ENCODE measurements at regions not wholly inside any gene's neighbourhood (a gene's known extent, or its start where the extent isn't known, plus 50 kb on each side); places are given as distances from the start of the nearest gene placed in this dataset.

DNA sequence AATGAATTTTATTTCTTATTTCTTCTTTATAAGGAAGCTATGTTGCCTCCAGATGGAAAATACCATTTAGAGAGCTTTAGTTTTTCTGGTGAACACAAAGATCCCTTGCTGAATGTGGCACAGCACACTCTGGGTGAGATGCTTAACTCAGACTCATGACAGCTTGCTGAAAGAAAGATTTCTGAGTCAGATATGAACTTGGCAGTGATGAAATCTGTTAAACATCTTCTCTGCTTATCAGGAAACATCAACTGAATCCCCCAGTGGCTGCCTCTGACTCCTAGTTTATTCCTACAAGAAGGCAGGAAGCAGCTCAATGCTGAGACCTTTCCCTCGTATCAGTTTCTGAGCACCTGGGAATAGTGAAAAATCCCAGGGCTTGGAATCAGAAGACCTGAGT lies 162.8 kb downstream of the OSR1 start:
- TF ChIP-seq ZNF596 (tag by site-specific recombination; IDR thresholded peaks at IDR 0.05) (no peak), YY1 (tag by site-specific recombination; IDR thresholded peaks at IDR 0.05) (no peak), ZNF211 (tag by site-specific recombination; IDR thresholded peaks at IDR 0.05; ENCODE audit: low read depth) (no peak), SP3 (tag by site-specific recombination; IDR thresholded peaks at IDR 0.05) (no peak)
- TF ChIP-seq, protein P1, sequence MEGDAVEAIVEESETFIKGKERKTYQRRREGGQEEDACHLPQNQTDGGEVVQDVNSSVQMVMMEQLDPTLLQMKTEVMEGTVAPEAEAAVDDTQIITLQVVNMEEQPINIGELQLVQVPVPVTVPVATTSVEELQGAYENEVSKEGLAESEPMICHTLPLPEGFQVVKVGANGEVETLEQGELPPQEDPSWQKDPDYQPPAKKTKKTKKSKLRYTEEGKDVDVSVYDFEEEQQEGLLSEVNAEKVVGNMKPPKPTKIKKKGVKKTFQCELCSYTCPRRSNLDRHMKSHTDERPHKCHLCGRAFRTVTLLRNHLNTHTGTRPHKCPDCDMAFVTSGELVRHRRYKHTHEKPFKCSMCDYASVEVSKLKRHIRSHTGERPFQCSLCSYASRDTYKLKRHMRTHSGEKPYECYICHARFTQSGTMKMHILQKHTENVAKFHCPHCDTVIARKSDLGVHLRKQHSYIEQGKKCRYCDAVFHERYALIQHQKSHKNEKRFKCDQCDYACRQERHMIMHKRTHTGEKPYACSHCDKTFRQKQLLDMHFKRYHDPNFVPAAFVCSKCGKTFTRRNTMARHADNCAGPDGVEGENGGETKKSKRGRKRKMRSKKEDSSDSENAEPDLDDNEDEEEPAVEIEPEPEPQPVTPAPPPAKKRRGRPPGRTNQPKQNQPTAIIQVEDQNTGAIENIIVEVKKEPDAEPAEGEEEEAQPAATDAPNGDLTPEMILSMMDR (tag by site-specific recombination; IDR thresholded peaks at IDR 0.05), result no peak
- TF ChIP-seq, protein P2, sequence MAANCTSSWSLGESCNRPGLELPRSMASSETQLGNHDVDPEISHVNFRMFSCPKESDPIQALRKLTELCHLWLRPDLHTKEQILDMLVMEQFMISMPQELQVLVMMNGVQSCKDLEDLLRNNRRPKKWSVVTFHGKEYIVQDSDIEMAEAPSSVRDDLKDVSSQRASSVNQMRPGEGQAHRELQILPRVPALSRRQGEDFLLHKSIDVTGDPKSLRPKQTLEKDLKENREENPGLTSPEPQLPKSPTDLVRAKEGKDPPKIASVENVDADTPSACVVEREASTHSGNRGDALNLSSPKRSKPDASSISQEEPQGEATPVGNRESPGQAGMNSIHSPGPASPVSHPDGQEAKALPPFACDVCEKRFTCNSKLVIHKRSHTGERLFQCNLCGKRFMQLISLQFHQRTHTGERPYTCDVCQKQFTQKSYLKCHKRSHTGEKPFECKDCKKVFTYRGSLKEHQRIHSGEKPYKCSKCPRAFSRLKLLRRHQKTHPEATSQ (tag by site-specific recombination; IDR thresholded peaks at IDR 0.05), result no peak
- TF ChIP-seq, protein P3, sequence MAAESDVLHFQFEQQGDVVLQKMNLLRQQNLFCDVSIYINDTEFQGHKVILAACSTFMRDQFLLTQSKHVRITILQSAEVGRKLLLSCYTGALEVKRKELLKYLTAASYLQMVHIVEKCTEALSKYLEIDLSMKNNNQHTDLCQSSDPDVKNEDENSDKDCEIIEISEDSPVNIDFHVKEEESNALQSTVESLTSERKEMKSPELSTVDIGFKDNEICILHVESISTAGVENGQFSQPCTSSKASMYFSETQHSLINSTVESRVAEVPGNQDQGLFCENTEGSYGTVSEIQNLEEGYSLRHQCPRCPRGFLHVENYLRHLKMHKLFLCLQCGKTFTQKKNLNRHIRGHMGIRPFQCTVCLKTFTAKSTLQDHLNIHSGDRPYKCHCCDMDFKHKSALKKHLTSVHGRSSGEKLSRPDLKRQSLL (tag by site-specific recombination; IDR thresholded peaks at IDR 0.05), result no peak

All from HEK293 (cell line).